HUDEP-2 (cell line): ENCODE measurements at regions not wholly inside any gene's neighbourhood (a gene's known extent, or its start where the extent isn't known, plus 50 kb on each side); places are given as distances from the start of the nearest gene placed in this dataset.

Experiments used
- DNase-seq, 76 experiments: peaks; one replicate each; lab custom pipeline; 2025; ENCODE audit not compliant: unreplicated experiment in 76 of 76; lab: John Stamatoyannopoulos, UW

DNA sequence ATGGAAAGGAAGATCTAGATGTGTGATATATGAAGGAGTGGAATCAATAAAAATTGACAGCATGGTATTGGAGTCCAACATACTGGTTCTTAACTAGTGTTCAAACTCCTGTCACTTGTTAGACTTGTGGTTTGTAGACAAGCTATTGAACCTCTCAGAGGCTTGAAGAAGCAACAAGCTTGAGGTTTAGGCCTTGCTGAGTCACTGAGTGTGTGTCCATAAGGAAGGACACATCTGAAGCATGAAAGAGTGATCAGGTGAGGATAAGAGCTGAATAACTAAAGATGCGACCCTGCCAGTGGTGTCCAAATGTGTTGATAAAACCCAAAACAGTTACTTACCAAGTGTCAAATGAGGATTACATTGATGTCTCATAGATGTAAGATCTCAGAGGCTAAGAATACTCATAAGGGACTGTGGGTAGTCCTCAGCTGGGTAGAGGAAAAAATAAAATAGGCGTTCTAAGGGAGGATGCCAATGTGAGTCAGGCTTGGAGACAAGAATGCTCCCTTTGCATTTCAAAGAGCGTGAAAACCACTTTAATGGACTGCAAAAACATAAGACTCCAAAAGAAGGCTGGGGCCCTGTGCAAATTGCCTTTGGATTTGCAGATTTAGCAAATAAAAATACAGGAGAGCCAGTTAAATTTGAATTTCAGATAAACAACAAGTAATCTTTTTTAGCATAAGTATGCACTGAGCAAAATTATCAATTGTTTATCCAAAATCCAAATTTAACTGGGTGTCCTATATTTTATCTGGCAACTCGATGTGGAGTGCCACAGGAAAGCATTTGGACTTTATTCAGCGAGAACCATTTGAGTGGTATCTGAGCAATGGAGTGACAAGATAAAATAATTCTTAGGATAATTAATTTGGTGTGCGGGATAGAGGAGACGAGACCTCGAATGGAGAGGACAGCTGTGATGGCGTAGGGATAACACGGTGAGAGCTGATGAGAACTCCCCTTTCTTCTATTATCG, 757.3 kb upstream of the WWC1 start:
- DNase-seq: no peak

GRCh38 chr5:167539747-167540146, 751.7 kb upstream of the WWC1 start:
- no peak for DNase-seq

DNA sequence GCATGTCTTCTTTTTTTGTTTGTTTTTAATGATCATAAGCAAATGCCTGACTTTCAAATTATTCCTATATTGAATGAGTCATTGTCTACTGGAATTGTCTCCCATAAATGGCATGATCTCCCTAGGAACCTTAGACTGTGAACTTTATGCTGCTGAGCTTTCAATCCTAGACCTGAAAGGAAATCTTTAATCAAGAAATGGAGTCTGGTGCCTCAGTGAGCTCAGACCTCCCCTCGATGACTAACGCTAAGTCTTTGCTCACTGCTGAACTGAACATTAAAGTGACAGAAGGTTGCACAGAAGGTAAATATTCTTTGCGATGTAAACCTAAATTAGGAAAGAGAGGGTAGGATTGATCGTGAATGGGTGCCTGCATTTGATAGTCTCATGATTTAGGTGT, 745.2 kb upstream of the WWC1 start:
- DNase-seq: no peak

DNA sequence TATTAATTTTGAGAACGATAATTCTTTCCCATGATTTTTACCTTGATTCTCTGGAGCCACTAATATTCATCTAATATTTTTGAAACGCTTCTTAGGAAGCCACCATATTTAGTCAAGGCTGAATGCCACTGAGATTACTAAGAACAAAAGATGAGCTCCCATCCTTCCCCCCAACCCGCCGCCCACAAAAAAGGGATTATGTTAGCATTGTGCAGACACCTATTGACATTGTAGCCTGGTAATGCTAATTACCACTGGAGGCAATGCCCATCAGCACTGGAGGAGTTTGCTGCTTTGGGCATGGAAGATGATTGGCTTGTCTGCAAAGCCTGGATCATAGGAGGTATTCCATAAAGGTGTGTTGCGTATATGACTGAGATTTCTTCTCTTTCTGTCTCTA, 739.1 kb upstream of the WWC1 start:
- DNase-seq: no peak

GRCh38 chr5:167553511-167553910, 737.9 kb upstream of the WWC1 start:
- DNase-seq: no peak

DNA sequence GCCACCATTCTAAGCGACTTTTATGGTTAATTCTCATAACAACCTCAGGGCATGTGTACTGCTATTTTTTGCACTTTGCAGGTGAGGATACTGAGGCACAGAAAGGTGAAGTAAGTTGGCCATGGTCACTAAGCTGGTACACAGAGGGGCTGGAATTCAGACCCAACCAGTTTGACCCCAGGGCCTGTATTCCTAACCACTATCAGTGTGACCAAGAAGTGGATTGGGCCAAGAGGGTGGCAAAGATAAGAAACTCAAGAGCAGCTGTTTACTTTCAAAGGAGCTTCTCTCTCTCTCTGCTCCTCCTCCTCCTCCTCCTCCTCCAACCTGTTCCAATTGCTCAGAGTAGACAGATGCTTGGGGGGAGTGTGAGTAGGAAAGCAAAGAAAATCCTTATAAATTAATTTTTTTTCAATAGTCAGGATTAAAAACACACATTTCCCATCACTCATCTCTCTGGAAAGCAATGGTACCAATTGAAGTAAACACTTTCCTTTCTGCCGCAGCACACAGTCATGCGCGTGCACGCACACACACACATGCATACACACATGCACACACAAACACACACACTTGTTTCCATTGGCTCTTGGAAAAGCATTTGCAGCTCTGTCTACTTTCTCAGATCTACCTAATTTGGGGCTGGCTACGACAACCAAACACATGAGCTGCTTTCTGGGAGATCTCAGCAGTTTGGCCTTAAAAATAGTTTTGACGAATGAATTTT, 736.7 kb upstream of the WWC1 start:
- no peak for DNase-seq

- no peak for DNase-seq
Measured at GRCh38 chr5:167555565-167556166, 735.8 kb upstream of the WWC1 start.

GRCh38 chr5:167557359-167557758, 734.1 kb upstream of the WWC1 start:
- DNase-seq: no peak

GRCh38 chr5:167561796-167562195, 729.6 kb upstream of the WWC1 start:
- DNase-seq: no peak

DNA sequence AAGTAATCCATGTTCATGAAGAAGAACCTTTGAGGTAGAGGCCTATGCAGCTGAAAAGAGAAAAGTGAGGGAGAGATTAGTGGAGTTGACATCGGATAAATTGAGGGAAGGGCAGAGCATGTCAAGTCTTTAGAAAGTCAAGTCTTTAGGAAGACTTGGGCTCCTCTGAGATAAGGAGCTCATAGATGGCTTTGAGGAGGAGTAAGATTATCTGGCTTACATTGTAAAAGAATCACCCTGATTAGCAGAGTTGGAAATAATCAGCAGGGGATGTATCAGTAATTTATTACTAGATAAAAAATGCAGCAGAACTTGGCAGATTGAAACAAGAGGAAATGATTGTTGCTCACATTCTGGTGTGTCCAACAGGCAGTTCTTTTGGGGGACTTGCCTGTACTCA, 727.2 kb upstream of the WWC1 start:
- no peak for DNase-seq

- DNase-seq: no peak
Measured at GRCh38 chr5:167565189-167565954, 726.1 kb upstream of the WWC1 start.

- DNase-seq: no peak
Measured at GRCh38 chr5:167570431-167570830, 721.0 kb upstream of the WWC1 start.

DNA sequence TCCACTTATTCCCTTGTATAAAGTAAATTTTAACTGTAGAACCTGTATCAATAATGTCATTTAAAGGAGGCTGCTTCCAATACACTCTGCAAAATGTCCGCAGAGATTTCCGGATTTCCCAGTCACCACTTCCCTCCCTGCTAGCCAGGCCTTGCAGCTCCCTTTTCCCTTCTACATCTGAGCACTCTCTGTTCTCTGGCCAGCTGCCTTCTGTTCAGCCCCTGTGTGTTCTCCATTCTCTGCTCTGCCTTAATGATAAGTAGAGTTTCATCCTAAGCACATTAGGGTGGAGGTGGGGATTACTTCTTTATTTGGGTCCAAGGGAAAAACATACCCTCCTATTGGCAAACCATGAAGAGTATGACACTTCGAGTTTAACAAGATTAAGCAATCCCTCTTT, 719.6 kb upstream of the WWC1 start:
- DNase-seq: no peak

DNA sequence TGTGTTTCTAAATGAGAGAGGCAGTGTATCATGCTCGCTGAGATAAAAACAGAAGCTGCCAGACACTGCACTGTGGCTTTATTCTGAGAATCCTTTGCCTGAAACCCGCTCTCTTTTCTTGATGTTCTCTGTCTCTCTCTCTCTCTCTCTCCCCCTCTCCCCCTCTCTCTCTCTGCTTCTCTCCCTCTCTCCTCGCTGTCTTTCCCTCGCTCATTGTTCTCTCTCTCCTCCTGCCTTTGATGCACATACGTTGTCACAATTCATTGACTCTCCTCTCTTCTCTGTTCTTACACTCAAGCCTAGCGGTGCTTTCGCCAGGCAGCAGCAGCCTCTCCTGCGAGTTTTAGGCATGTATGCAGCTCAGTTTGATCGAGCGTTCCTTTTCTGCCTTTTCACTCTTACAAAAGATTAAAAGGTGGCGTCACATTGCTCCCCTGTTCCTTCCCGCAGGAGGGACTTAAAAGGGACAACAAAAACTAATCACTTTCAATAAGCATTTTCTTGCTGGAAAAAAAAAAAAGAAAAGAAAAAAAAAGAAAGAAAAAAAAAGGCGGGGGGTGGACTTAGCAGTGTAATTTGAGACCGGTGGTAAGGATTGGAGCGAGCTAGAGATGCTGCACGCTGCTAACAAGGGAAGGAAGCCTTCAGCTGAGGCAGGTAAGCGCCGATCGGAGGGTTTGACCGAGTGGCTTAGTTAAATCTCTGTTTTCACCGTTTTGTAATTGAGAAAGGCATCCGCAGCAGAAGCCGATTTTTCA, 717.9 kb upstream of the WWC1 start:
- DNase-seq: no peak

DNA sequence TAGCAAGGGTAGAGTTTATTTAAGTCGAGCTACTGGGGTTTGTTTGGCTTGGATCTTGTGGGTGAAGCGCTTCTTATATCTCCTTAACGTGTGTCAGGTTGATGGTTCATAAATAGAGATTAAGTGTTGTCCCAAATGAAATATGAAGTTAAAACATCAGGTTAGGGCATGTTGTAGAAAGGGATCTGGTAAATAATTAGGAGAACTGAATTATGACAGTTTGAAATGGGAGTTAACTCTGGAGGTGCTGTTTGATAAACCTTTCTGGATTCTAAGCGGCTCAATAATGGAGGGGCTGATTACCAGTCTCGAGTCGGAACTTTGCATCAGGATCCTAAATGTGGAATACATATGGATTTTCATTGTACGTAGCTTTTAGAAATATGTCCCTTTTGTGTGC, 717.0 kb upstream of the WWC1 start:
- DNase-seq: no peak

- DNase-seq: no peak
Measured at GRCh38 chr5:167575330-167575729, 716.1 kb upstream of the WWC1 start.

- DNase-seq: no peak
Measured at GRCh38 chr5:167576126-167576525, 715.3 kb upstream of the WWC1 start.

GRCh38 chr5:167576897-167577296, 714.5 kb upstream of the WWC1 start:
- no peak for DNase-seq

DNA sequence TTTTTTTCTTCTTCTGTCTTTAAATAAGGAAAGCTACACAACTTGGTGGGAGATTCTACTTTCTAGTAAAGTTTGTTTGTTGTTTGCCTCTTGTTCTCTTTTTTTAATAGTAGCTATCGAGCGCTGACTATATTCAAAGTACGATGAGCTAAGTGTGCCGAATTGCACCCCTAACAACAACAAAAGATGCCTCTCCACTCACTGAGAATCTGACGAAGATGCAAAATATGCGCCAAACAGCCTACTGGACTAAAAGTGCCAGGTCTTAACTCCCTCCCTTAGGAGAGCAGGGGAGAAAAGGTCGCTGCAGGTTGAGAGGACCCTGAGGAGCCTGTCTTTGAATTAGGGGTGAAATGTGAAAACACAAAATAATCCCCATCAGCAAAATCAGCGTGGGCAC, 713.8 kb upstream of the WWC1 start:
- DNase-seq: no peak
